SU-DHL-6 (cell line): ENCODE measurements at regions not wholly inside any gene's neighbourhood (a gene's known extent, or its start where the extent isn't known, plus 50 kb on each side); places are given as distances from the start of the nearest gene placed in this dataset.

Experiments used
- EZH2phosphoT487 ChIP-seq: fragments of 200-600 bp; sonication (generic), shearing (Covaris generic); conservative IDR thresholded peaks from 2 replicates; pipeline ENCODE4 v1.6.1; 2018; ENCODE audit warnings: mild to moderate bottlenecking, antibody characterized with exemption, low read length, moderate library complexity, mixed read lengths
- TF ChIP-seq, protein P1 (sequence below): fragments of 200-600 bp; sonication (generic); IDR thresholded peaks from one replicate; pipeline ENCODE4 v1.5.1; 2017; ENCODE audit warnings: antibody characterized with exemption, mild to moderate bottlenecking, low read length, moderate library complexity; ENCODE audit not compliant: insufficient read depth, poor library complexity, severe bottlenecking

DNA sequence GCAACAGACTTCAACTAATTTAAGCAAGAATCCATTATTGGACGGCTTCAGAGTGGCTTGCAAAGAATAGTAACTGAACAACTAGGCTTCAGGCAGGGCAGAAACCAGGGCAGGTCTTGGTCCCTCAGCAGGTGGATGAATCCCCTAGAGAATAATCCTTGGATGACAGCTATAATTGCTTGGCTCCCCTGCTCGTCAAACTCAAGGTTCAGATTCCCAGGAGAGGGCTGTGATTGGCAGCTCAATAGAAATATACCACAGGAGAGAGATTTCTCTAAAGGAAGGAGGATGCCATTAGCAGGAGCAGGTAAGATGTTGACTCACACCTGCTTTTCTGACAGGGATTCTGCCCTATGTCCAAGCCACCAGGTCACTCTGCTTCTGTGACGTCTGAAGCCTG lies 89.6 kb upstream of the PCDH8 start:
- TF ChIP-seq, protein P1, sequence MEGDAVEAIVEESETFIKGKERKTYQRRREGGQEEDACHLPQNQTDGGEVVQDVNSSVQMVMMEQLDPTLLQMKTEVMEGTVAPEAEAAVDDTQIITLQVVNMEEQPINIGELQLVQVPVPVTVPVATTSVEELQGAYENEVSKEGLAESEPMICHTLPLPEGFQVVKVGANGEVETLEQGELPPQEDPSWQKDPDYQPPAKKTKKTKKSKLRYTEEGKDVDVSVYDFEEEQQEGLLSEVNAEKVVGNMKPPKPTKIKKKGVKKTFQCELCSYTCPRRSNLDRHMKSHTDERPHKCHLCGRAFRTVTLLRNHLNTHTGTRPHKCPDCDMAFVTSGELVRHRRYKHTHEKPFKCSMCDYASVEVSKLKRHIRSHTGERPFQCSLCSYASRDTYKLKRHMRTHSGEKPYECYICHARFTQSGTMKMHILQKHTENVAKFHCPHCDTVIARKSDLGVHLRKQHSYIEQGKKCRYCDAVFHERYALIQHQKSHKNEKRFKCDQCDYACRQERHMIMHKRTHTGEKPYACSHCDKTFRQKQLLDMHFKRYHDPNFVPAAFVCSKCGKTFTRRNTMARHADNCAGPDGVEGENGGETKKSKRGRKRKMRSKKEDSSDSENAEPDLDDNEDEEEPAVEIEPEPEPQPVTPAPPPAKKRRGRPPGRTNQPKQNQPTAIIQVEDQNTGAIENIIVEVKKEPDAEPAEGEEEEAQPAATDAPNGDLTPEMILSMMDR, result no peak
- no peak for TF ChIP-seq EZH2phosphoT487
